ENCODE measurements at regions not wholly inside any gene's neighbourhood (a gene's known extent, or its start where the extent isn't known, plus 50 kb on each side); places are given as distances from the start of the nearest gene placed in this dataset.

- Histone ChIP-seq H3K4me1 (no peaks in the 10 kb centered on the region), H3K27ac (no peak overlapping the region), H3K27me3 (no peaks in the 10 kb centered on the region), H3K9me3 (no peaks in the 10 kb centered on the region), H3K4me3 (no peak overlapping the region), H3K36me3 (no peaks in the 10 kb centered on the region)
- WGBS, 2 donors = 76 to 77% methylated on average over 1 of the region's 1 CpG
- TF ChIP-seq EP300 (IDR thresholded peaks at IDR 0.05) (no peak), POLR2A (IDR thresholded peaks at IDR 0.05) (no peak), CTCF (IDR thresholded peaks at IDR 0.05) (no peak)
- DNase-seq (ENCODE audit: low spot score in 2 of 2) = no peak
These were observed 87.6 kb upstream of the VCX3B start for GRCh38 chrX:8377041-8377440.

- WGBS, 2 donors = 50 to 64% methylated on average over 2 of the region's 2 CpGs
- H3K27ac ChIP-seq = no peak overlapping the region
- no peaks in the 10 kb centered on the region for H3K27me3 ChIP-seq
- no peaks in the 10 kb centered on the region for H3K9me3 ChIP-seq
- no peaks in the 10 kb centered on the region for H3K4me1 ChIP-seq
- TF ChIP-seq EP300 (IDR thresholded peaks at IDR 0.05) (no peak), POLR2A (IDR thresholded peaks at IDR 0.05) (no peak), CTCF (IDR thresholded peaks at IDR 0.05) (no peak)
- no peak for DNase-seq (ENCODE audit: low spot score in 2 of 2)
- H3K4me3 ChIP-seq = no peak overlapping the region
- H3K36me3 ChIP-seq = no peaks in the 10 kb centered on the region
These were observed 73.9 kb upstream of the VCX3B start for GRCh38 chrX:8390771-8391170.

- 39 to 49% methylated on average over 5 of the region's 5 CpGs for WGBS, 2 donors
These were observed 60.6 kb upstream of the VCX3B start for GRCh38 chrX:8403988-8404387.

GRCh38 chrX:8404471-8404870, 60.2 kb upstream of the VCX3B start:
- 28 to 50% methylated on average over 6 of the region's 6 CpGs for WGBS, 2 donors
- Histone ChIP-seq H3K27ac (no peak overlapping the region), H3K36me3 (no peaks in the 10 kb centered on the region), H3K4me1 (no peaks in the 10 kb centered on the region), H3K27me3 (no peaks in the 10 kb centered on the region), H3K9me3 (no peaks in the 10 kb centered on the region), H3K4me3 (no peak overlapping the region)
- no peak for TF ChIP-seq POLR2A (IDR thresholded peaks at IDR 0.05)
- TF ChIP-seq CTCF (IDR thresholded peaks at IDR 0.05) = no peak
- no peak for TF ChIP-seq EP300 (IDR thresholded peaks at IDR 0.05)
- no peak for DNase-seq (ENCODE audit: low spot score in 2 of 2)

More at GRCh38 chrX:8403988-8404387, 60.6 kb upstream of the VCX3B start:
- DNase-seq (ENCODE audit: low spot score in 2 of 2) = no peak
- Histone ChIP-seq H3K36me3 (no peaks in the 10 kb centered on the region), H3K4me1 (no peaks in the 10 kb centered on the region), H3K4me3 (no peak overlapping the region), H3K9me3 (no peaks in the 10 kb centered on the region), H3K27ac (no peak overlapping the region), H3K27me3 (no peaks in the 10 kb centered on the region)
- TF ChIP-seq EP300 (IDR thresholded peaks at IDR 0.05) (no peak), CTCF (IDR thresholded peaks at IDR 0.05) (no peak), POLR2A (IDR thresholded peaks at IDR 0.05) (no peak)

- Histone ChIP-seq H3K4me1 (no peaks in the 10 kb centered on the region), H3K4me3 (no peak overlapping the region), H3K36me3 (no peaks in the 10 kb centered on the region), H3K27me3 (no peaks in the 10 kb centered on the region), H3K9me3 (no peaks in the 10 kb centered on the region), H3K27ac (no peak overlapping the region)
- 17 to 35% methylated on average over 2 of the region's 2 CpGs for WGBS, 2 donors
- no peak for DNase-seq (ENCODE audit: low spot score in 2 of 2)
- TF ChIP-seq CTCF (IDR thresholded peaks at IDR 0.05) (no peak), POLR2A (IDR thresholded peaks at IDR 0.05) (no peak), EP300 (IDR thresholded peaks at IDR 0.05) (no peak)
These were observed 59.7 kb upstream of the VCX3B start for GRCh38 chrX:8404926-8405325.
